ENCODE measurements at regions not wholly inside any gene's neighbourhood (a gene's known extent, or its start where the extent isn't known, plus 50 kb on each side); places are given as distances from the start of the nearest gene placed in this dataset.

DNA sequence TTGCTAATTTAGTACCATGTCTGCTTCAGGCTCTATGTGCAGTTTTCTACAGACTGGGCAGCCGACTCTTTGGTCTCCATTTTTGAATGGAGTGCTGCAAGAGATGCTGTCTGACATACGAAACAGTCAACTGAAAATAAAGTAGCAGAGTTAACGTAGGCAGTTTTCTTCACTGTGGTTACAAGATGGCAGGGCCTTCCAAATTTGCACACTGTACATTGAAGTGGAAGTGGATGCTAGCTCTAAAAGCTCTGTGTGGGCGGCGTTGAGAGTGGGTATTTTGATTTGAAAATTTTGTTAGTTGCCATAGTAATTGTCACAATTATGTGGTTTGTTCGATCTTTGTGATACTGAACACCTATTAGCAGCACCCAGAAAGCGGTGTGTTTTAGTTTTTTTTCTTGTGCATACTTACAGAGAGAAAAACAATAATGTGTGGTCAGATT is 154.9 kb upstream of the ATP2B1 start:
- TF ChIP-seq, protein P1, sequence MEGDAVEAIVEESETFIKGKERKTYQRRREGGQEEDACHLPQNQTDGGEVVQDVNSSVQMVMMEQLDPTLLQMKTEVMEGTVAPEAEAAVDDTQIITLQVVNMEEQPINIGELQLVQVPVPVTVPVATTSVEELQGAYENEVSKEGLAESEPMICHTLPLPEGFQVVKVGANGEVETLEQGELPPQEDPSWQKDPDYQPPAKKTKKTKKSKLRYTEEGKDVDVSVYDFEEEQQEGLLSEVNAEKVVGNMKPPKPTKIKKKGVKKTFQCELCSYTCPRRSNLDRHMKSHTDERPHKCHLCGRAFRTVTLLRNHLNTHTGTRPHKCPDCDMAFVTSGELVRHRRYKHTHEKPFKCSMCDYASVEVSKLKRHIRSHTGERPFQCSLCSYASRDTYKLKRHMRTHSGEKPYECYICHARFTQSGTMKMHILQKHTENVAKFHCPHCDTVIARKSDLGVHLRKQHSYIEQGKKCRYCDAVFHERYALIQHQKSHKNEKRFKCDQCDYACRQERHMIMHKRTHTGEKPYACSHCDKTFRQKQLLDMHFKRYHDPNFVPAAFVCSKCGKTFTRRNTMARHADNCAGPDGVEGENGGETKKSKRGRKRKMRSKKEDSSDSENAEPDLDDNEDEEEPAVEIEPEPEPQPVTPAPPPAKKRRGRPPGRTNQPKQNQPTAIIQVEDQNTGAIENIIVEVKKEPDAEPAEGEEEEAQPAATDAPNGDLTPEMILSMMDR (IDR thresholded peaks at IDR 0.05; ENCODE audit: poor library complexity, severe bottlenecking), result no peak
- no peak for TF ChIP-seq EZH2 (IDR thresholded peaks at IDR 0.05; ENCODE audit: borderline replicate concordance, insufficient read depth, low read length, poor library complexity, severe bottlenecking)
- no peak for TF ChIP-seq TAF1 (IDR thresholded peaks at IDR 0.05; ENCODE audit: low read depth)
- TF ChIP-seq POLR2AphosphoS5 (IDR thresholded peaks at IDR 0.05), result no peak
- TF ChIP-seq MXI1 (conservative IDR thresholded peaks at IDR 0.05; ENCODE audit: poor library complexity, severe bottlenecking), result no peak
- TF ChIP-seq, protein P2, sequence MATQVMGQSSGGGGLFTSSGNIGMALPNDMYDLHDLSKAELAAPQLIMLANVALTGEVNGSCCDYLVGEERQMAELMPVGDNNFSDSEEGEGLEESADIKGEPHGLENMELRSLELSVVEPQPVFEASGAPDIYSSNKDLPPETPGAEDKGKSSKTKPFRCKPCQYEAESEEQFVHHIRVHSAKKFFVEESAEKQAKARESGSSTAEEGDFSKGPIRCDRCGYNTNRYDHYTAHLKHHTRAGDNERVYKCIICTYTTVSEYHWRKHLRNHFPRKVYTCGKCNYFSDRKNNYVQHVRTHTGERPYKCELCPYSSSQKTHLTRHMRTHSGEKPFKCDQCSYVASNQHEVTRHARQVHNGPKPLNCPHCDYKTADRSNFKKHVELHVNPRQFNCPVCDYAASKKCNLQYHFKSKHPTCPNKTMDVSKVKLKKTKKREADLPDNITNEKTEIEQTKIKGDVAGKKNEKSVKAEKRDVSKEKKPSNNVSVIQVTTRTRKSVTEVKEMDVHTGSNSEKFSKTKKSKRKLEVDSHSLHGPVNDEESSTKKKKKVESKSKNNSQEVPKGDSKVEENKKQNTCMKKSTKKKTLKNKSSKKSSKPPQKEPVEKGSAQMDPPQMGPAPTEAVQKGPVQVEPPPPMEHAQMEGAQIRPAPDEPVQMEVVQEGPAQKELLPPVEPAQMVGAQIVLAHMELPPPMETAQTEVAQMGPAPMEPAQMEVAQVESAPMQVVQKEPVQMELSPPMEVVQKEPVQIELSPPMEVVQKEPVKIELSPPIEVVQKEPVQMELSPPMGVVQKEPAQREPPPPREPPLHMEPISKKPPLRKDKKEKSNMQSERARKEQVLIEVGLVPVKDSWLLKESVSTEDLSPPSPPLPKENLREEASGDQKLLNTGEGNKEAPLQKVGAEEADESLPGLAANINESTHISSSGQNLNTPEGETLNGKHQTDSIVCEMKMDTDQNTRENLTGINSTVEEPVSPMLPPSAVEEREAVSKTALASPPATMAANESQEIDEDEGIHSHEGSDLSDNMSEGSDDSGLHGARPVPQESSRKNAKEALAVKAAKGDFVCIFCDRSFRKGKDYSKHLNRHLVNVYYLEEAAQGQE (IDR thresholded peaks at IDR 0.05; ENCODE audit: borderline replicate concordance), result no peak
- no peak for TF ChIP-seq EP300 (conservative IDR thresholded peaks at IDR 0.05; ENCODE audit: poor library complexity, severe bottlenecking)

Measured in neural cell (in vitro differentiated cells).